ENCODE measurements at regions not wholly inside any gene's neighbourhood (a gene's known extent, or its start where the extent isn't known, plus 50 kb on each side); places are given as distances from the start of the nearest gene placed in this dataset.

DNA sequence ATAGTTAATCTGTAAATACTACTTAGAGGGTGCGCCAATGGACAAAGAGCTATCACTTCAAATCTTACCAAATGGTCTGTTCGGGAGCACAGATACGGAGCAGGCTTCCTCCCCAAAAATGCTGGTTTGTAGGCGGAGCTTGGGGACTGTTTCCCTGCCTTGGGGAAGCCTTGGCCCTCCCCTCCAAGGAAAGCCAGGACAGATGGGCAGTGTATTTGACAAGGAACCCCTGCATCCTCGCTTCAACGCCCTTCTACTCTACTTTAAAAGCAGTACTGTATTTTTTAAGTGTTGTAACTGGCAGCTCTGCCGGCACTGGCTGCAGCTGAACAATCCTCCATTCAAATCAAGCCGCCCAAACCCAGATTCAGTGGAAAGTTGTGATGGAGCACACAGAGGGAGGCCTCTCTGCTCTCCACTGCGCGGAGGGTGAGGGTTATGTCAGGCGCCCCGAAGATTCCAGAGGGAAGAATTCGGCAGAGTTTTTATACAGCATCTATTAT is 83.1 kb upstream of the FNDC3B start:
- no peak for DNase-seq

DNA sequence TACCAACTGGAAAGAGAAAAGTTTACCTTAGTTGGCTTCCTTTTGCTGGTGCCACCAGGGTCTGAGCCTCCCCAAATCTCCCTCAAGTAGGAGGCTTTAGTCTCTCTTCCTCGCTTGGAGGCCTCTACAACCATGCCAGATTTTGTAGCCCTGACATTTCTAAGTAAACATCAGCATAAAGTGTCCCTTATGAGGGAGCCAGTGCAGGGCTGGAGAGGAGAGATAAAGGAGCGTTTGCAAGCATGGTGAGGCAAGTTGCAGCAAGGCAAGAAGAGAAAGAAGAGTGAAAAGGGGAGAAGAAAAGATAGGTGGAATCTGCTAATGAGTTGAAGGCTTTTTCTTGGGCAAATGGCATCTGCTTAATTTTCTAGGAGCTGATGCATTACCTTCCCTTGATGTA is 82.7 kb upstream of the FNDC3B start:
- DNase-seq = no peak

DNA sequence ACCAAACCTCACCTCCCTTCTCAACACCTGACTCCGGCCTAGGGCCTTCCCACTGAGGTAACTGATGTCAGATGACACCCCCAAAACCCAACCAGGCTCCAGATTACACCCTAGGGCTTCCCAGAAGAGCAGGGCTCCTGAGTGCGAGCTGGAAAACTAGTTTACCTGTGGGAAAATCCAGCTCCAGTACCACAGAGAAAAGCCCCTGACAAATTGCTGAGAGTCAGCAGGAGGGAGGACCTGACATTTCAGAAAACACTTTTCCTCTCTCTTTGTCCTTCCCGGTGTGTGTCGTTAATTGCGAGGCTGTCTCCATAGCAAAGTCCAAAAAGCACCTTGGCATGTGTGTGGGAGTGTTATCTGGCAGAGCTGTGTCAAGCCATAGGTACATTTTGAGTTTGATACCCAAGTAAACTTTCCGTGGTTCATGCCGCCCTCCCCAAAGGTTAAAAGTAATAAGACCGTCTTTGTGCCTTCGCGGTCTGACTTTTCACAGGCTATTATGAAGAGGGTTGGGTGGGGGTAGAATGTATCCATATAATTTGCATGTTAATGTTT is 79.8 kb upstream of the FNDC3B start:
- no peak for DNase-seq

DNA sequence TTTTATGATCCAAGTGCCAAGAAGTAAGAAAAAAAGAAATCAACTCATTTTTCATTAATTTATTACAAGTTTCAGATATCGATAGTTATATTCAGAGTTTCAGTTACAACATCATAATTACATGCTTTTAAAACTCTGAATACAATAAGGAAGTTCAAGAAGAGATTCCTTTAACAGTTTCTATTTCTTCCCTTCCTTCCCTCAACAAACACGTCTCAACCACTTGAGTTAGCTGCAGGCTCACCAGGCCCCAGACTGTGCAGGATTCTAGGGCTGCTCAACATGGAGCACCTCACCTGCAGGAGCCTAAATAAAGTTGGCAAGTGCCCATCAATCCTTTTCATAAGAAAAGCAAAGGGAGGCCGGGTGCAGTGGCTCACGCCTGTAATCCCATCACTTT is 79.2 kb upstream of the FNDC3B start:
- DNase-seq = no peak

DNA sequence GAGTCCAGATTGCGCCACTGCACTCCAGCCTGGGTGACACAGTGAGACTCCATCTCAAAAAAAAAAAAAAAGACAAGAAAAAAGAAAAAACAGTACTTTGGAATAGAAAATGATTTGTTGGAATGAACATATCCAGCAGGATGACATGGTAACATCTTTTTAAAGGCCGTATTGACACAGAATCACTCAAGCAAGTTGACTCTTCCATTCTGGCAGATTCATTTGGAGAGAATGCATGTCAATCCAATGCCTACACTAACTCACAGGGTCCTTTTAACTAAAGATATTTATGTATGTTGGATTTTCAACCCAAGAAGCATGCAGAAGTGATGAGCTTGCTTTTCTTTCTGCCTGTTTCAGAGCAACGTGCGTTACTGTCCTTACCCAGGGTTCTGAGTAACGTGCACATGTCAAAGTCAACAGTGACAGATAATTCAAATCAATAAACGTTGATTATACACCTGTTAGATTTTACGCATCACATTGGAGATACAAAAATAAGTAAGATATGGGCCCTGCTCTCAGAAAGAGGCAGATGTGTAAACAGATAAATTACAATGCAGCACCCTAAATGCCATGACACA is 77.1 kb upstream of the FNDC3B start:
- DNase-seq = no peak

DNA sequence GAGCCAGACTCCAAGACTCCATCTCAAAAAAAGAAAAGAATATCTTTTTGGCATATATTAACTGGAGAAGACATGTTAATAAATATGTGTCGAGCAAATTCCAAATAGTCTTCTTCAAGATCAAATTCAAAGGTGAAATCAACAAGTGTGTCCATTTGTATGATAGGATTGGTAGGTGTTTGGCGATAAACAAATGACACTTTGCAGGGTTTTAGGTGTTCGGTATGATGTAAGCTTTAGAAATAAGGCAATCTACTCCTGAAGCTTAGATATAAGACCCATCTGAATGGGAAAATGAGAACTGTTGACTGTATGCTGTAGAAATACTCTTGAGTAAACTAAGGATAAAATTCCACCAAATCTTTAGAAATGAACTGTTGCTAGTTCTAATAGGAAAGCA is 75.8 kb upstream of the FNDC3B start:
- no peak for DNase-seq

DNA sequence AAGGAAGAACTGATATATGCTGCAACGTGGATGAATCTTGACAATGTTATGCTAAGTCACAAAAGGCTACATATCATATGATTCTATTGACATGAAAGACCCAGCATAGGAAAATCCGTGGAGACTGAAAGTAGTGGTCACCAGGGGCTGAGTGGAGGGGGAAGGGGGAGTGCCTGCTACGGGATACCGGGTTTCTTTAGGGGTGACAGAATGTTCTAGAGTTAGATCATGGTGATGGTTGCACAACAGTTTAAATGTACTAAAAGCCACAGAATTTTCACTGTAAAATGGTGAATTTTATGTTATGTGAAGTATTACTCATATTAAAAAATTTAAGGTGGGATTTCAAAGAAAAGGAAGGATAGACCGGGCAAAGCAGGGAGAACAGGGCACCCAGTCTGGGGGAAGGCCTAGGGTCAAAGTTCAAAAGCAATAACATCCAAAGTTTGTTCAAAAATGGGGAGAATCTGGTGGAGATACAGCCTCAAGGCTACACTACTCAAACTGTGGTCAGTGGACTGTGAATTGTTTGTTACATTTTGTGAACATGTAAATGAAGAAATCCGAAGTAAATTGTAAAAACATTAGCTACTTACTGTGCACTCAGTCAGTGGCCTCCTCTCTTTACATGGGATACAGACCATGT is 74.2 kb upstream of the FNDC3B start:
- peak in 2 of 3 donors; percentile 28 to 50 for DNase-seq

DNA sequence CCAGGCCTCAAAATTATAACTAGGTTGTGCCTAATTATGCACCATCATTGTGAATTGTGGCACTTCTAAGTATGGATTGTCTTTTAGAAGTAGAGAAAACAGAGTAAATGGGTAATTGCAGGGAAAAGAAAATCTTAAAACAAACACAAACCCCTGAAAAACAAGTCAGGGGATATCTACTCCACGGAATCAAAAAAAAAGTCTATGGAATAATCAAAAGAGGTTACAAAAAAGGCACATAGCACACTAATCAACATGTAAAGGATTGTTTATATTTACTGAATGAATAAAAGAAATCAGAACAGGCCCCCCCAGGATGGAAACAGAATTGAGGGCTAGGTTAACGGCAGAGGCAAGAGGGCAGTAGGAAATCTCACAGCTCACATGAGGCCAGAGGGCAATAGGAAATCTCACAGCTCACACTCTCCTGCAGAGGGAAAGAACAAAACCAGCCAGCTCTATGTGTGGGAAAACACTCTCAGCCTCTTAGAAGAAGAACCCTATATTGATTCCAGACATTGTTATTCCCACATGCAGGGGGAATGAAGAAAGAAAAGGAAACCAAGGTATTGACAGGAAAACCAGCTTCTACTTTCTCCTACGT is 72.7 kb upstream of the FNDC3B start:
- no peak for DNase-seq

DNA sequence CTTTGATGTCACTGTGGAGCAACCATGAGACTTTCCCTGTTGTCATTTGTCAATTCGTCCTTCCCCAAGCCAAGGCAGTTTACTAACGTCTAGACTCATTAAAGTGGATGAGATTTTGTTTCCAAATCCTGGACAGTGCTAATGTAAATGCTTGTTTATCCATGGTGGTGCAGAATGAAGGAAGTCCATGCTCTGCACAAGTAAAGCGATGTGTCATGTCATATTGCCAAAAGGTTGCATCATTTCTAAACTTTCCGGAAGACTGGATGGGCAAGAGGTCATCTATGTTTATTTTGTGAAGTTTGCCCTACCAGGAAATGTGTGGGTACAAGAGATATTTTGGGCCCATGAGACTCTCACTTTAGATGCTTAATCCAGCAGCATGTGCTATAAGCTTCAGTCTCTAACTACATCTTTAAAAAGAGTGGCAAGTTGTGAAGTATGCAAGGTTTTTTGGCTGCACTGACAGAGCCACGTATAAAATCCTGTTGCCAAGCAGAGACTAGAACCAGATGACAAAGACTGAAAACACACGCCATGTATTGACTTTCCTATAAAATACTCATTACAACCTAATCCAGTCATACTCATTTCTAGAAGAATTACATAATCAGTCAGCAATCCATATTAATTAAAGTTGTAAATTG is 72.1 kb upstream of the FNDC3B start:
- peak; percentile 84 to 97 (median 96) for DNase-seq

DNA sequence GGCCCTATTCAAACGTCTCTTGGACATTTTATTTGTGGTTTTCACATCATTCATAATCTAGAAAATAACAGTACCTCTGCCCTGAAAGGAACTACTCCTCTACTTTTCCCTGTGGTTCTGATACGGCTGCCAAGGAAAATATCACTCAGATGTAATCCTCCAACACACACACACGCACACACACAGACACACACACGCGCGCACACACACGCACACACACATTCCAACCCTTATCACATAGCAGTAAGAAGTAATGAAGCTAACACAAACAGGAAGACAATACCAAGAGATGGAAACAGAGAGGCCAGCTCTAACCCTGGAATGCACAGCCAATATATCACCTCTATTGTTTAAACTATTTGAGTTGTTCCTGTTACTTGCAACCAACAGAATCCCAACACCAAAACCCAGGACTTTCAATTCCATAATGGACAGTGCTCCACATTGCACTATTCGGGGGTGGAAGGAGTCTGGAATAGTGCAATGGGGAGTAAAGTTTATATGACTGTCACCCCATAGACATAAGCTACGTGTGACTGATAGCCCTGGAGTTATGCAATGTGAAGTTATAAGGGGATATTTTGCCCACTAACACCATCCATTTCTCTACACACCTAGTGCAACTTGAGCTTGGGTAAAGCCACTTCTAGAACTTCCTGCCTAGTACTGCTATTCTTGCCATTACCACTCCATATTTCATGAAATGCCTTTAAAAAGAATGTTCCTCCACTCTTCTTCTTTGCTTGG is 71.3 kb upstream of the FNDC3B start:
- no peak for DNase-seq

DNA sequence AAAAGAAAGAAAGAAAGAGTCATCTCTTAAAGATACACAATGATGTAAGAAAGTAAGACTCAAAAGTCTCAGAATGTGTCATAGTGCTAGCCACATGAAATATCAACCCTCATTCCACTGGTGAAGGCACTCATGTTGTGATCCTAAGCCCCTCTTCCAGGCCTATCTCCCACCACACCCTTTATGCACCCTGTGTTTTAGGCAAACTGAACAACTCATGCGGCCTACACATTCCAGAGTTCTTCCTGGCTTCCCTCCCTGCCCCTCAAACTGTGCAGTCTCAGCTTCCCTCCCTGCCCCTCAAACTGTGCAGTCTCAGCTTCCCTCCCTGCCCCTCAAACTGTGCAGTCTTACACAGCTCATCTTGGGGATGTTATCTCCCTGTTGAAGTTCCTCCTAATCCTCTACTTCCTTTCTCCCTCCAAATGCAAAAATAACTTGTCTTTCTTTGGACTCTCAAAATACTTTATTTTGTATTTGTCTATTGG is 69.0 kb upstream of the FNDC3B start:
- peak in 2 of 3 donors; percentile 19 to 66 for DNase-seq

DNA sequence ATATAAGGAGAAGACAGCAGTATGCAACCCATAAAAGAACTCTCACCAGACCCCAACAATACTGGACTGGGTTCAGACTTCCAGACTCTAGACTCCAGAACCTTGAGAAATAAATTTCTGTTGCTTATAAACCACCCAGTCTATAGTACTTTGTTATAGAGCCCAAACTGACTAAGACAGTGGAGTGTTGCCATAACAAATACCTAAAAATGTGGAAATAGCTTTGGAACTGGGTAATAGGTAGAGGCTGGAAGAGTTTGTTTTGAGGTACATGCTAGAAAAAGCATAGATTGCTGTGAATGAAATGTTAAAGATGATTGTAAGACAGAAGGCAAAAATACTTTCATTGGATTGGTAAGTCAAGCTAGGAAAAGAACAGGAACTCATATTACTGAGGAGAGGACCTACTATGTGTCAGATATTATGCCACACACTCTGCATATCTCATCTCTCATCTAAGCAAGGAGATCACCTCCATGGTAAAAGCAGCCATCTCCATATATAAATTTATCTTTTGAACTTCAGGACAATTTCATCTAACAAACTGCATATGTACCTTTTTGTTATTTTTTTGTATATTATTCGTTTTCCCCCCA is 67.4 kb upstream of the FNDC3B start:
- DNase-seq = no peak

DNA sequence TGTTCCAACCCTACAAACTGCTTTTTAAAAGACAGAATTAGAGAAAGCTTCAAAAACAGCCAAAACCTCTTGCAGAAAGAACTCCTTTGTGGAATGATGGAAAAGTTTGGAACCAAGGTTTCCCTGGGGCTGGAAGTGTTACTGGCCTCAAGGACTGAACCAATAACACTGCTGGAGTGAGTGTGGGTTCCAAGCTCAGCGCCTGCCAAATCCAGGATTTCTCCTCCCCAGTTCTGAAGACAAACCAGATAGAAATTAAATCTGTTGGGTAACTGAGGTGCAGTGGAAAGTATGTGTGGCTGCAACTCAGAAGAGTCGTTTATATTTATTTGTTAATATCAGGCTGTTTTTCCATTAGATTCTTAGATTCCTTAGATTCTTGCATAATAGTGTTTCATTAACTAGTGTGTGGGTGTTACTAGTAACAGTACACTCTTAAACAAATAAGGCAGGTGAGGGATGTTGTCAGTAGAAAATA is 66.5 kb upstream of the FNDC3B start:
- DNase-seq = no peak

DNA sequence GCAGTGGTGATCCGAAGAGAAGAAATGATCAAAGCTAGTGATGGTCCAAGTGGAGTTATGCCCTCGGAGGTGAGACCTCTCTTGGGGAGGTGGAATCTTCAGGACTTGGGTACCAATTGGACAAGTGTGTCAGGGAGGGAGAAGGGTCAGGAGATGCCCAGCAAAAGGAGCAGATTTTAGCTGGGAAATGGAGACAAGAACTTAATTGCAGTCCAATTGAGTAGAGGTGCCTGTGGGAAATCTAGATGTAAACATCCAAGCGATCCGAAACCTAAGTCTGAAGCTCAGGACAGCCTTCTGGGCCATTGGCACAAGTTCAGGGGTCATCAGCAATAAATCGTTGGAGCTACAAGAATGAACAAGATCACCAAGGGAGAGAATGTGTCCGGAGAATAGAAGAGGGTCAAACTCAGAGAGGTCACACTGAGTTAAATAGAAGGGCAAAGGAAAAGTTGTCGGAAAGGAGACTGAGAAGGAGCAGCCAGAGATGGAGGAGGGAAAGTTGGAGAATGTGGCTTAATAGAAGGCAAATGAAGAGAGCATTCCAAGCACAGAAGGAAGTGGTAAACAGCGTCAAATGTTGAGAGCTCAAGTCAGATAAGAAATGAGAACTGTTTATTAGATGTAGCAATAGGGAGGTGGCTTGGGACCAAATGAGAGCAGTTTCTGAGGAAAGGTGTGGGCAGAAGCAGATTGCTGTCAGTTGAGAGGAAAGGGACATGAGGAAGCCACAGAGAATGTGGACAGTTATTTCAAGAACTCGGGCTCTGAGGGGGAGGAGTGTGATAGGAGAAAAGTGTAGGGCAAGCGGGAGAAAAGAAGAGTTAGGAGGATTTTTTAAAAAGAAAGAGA is 64.2 kb upstream of the FNDC3B start:
- DNase-seq = peak; percentile 62 to 70 (median 66)

DNA sequence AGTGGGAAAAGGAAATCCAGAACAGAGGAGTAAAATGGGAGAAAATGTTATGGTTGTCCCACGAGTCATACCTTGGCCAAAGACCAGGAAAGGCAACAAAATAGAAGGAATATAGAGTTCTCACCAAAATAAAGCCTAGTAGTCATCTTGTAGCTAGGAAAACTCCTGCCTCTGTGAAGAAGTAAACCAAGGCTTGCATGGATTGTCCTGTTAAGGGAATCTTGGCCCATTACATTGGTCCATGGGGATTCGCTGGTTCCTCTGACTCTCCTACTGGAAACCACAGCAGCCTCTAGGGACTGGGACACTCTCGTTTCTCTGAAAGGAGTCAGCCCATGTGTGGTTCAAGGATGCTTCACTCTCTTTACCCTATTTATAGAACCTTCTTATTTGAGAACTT is 62.9 kb upstream of the FNDC3B start:
- DNase-seq = no peak

DNA sequence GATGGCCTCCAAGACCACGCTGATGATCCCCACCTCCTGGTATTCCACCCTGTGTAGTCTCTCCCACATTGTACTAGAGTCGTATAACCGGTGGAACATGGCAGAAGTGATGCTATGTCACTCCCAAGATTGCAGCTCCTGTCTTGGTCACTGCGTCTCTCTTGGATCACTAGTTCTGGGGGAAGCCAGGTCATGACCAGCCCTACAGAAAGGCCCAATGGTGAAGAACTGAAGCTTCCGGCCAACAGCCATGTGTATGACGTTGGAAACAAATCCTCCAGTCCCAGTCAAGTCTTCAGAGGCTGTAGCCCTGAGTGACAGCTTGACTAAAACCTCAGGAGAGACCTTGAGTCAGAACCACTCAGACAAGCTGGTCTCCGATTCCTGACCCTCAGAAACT is 61.9 kb upstream of the FNDC3B start:
- DNase-seq = no peak

DNA sequence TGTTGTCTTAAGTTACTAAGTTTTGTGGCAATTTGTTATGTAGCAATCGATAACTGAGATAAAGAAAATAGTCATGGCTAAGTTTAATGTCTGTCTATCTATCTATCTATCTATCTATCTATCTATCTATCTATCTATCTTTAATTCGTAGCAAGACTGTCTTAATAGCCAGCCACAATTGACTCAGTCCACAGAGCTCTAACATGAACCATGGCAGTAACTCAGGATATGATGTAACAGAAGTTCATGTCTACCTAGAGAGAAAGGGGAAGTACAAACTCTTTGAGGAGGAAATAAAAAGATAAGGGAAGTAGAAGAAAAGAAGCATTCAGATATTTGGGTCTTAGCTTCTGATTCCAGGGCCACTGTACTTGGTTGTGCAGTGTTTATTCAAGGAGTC is 61.5 kb upstream of the FNDC3B start:
- DNase-seq = peak; percentile 59 to 86 (median 83)

DNA sequence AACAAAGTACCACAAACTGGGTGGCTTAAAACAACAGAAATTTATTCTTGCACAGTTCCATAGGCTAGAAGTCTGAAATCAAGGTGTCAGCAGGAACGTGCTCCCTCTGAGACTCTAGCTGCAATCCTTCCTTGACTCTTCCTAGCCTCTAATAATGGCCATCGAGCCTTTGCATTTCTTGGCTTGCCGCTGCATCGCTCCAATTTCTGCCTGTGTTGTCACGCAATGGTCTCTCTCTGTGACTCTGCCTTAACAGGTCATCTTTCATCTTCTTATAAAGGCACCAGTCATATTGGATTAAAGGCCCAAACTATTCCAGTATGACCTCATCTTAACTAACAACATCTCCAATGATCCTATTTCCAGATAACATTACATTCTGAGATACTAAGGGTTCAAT is 61.0 kb upstream of the FNDC3B start:
- no peak for DNase-seq

DNA sequence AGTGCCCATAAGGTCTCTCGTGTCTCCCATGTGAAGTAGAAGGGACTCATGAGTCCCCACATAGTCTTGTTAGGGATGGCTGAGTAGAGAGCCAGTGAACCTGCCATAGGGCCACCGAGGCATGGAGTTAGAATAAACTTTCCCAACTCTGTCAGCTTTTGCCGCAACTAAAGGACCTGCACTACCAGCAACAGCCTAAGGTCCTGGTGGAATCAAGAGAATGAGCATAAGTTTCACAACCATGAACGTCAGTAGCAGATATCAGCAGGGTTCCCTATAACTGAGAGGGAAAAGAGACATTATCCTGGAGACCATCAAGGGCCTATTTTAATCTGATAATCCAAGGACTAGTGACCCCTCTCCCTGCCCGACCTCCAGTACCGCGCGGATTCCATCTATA is 60.3 kb upstream of the FNDC3B start:
- DNase-seq = no peak

DNA sequence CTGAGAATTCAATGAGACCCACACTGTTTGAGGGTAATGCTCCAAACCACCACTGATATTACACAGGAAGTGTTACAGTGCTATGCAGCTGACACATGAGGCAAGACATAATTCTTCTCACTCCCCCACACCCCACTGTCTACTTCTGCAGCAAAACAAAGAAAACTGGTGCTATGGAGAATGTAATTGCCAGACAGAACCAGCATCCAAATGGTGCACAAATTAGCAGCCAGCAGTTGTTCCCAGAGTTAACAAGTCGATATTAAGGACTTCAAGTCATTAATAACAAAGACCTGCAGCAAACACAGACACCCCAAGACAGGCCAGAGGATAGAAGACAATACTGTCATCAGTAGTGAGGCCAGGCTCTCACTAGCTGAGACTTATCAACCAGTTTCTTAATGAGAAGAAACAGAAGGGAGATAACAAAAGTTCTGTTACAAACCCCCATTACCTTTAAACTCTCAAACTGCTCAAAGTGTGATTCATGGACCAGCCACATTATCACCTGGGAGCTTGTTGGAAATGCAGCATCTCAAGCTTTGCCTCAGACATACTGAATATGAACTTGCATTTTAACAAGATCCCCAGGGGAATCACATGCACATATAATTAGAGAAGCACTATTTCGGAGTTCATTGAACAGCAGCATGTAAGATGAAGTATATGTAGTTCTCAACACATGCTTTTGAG is 58.7 kb upstream of the FNDC3B start:
- DNase-seq = peak; percentile 64 to 68 (median 67)

DNA sequence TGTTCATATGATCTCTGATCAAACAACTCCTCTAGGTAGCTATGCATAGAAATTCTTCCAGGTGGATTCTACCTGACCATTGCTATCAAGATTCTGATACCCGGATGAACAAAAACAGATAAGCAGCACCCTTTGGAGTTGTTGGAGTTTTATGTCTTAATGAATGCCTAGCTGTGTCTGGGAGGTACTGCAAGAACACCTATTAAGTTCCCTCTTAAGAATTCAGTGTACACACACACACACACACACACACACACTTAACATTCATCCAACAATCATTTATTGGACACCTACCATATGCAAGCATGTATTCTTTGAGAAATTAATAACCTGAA is 58.1 kb upstream of the FNDC3B start:
- DNase-seq = no peak

Data from suppressor macrophage treated with lipopolysaccharide for 1 hour (primary cell).